ENCODE measurements at regions not wholly inside any gene's neighbourhood (a gene's known extent, or its start where the extent isn't known, plus 50 kb on each side); places are given as distances from the start of the nearest gene placed in this dataset.

DNA sequence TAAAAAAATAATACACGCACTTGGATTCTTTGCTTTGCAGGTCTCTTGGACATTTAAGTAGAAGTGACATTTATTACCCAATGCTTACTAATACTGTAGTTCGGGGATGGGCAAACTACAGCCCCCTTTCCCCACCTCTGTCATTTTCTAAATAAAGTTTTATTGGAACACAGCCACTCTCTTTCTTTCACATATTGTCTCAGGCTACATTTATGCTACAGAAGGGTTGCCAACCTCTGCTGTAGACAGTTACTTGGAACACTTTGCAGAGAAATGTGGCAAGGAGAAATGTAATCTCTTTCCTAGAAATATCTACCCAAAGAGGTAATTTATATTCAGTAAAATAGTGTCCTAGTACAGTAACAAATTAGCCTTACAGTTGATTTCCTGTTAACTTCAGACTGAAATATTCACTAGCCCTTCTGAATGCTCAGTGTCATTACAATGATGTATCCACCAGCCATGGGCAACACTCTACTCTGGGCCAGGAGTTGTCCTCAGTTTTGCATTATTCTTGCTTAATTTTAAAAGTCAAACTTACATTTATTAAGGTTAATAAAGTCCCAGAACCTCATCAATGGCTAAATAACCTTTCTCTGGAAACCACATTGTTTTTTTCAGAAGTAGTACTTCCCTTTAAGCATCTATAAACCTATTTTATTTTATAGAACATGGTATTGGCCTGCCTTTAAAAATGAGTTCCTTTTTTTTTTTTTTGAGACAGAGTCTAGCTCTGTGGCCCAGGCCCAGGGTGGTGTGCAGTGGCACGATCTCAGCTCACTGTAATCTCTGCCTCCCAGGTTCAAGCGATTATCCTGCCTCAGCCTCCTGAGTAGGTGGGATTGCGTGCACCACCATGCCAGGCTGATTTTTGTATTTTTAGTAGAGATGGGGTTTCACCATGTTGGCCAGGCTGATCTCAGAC lies 269.6 kb upstream of the AMIGO2 start:
- RAD21 ChIA-PET (ENCODE audit: unreplicated experiment): no interaction called here
- no peaks in the 10 kb centered on the region for H3K79me2 ChIP-seq (ENCODE audit: control insufficient read depth, insufficient read depth, low read length)
- no peaks in the 10 kb centered on the region for H3K9me3 ChIP-seq (replicated peaks; ENCODE audit: control insufficient read depth, insufficient read depth, low read length)
- H3K4me3 ChIP-seq: no peak overlapping the region
- intact Hi-C loops (cut with micrococcal nuclease; ENCODE audit: unreplicated experiment) (no loop called here), in situ Hi-C loops (cut with MboI) (no loop called here)
- ATAC-seq (no peak), FAIRE-seq (no peak), DNase-seq (ENCODE audit: low read depth, low spot score) (no peak)
- BruUV-seq (replicated peaks): no TSS peak
- no peak overlapping the region for H3K4me2 ChIP-seq (ENCODE audit: control insufficient read depth, insufficient read depth)
- no peak overlapping the region for H3K27ac ChIP-seq (ENCODE audit: control insufficient read depth, insufficient read depth)
- CTCF ChIA-PET: no interaction called here
- 56% methylated on average over 5 of the region's 5 CpGs for WGBS (ENCODE audit: insufficient coverage, insufficient replicate concordance, low lambda C conversion rate, missing lambda C conversion rate)
- SMC1A ChIA-PET (ENCODE audit: uncharacterized antibody, unreplicated experiment): no interaction called here
- no peaks in the 10 kb centered on the region for H3K36me3 ChIP-seq (ENCODE audit: control insufficient read depth in 2 of 2, insufficient read depth in 2 of 2, low read length in 1 of 2)
- no peak overlapping the region for H2AFZ ChIP-seq (ENCODE audit: control insufficient read depth, low read depth, low read length)
- H3K27me3 ChIP-seq (replicated peaks in 1 of 2; ENCODE audit: control insufficient read depth in 2 of 2, insufficient read depth in 2 of 2, low read length in 1 of 2): no peaks in the 10 kb centered on the region; a peak in 1 of 4 replicates
- H3K9ac ChIP-seq (ENCODE audit: control insufficient read depth, insufficient read depth, low read length): no peak overlapping the region
- no peaks in the 10 kb centered on the region for H3K4me1 ChIP-seq (ENCODE audit: control insufficient read depth, insufficient read depth, low read length)
- POLR2A ChIA-PET: no interaction called here
- no peak for TF ChIP-seq MEF2B (IDR thresholded peaks at IDR 0.05; ENCODE audit: partially characterized antibody, poor library complexity, severe bottlenecking)
- no peak for TF ChIP-seq ZNF217 (IDR thresholded peaks at IDR 0.05)
- no peak for TF ChIP-seq MEF2A (IDR thresholded peaks at IDR 0.05; ENCODE audit: insufficient read depth, low read depth, low read length)
- TF ChIP-seq, protein P1, sequence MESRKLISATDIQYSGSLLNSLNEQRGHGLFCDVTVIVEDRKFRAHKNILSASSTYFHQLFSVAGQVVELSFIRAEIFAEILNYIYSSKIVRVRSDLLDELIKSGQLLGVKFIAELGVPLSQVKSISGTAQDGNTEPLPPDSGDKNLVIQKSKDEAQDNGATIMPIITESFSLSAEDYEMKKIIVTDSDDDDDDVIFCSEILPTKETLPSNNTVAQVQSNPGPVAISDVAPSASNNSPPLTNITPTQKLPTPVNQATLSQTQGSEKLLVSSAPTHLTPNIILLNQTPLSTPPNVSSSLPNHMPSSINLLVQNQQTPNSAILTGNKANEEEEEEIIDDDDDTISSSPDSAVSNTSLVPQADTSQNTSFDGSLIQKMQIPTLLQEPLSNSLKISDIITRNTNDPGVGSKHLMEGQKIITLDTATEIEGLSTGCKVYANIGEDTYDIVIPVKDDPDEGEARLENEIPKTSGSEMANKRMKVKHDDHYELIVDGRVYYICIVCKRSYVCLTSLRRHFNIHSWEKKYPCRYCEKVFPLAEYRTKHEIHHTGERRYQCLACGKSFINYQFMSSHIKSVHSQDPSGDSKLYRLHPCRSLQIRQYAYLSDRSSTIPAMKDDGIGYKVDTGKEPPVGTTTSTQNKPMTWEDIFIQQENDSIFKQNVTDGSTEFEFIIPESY (IDR thresholded peaks at IDR 0.05): no peak
- no peak for TF ChIP-seq ZZZ3 (IDR thresholded peaks at IDR 0.05; ENCODE audit: control insufficient read depth, insufficient read length, low read depth)
- no peak for TF ChIP-seq RELA (IDR thresholded peaks at IDR 0.05; ENCODE audit: borderline replicate concordance, partially characterized antibody)
- TF ChIP-seq, protein P2, sequence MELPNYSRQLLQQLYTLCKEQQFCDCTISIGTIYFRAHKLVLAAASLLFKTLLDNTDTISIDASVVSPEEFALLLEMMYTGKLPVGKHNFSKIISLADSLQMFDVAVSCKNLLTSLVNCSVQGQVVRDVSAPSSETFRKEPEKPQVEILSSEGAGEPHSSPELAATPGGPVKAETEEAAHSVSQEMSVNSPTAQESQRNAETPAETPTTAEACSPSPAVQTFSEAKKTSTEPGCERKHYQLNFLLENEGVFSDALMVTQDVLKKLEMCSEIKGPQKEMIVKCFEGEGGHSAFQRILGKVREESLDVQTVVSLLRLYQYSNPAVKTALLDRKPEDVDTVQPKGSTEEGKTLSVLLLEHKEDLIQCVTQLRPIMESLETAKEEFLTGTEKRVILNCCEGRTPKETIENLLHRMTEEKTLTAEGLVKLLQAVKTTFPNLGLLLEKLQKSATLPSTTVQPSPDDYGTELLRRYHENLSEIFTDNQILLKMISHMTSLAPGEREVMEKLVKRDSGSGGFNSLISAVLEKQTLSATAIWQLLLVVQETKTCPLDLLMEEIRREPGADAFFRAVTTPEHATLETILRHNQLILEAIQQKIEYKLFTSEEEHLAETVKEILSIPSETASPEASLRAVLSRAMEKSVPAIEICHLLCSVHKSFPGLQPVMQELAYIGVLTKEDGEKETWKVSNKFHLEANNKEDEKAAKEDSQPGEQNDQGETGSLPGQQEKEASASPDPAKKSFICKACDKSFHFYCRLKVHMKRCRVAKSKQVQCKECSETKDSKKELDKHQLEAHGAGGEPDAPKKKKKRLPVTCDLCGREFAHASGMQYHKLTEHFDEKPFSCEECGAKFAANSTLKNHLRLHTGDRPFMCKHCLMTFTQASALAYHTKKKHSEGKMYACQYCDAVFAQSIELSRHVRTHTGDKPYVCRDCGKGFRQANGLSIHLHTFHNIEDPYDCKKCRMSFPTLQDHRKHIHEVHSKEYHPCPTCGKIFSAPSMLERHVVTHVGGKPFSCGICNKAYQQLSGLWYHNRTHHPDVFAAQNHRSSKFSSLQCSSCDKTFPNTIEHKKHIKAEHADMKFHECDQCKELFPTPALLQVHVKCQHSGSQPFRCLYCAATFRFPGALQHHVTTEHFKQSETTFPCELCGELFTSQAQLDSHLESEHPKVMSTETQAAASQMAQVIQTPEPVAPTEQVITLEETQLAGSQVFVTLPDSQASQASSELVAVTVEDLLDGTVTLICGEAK (IDR thresholded peaks at IDR 0.05; ENCODE audit: borderline replicate concordance): peak; percentile 46; the same call in 1 of the 2 replicates
- no peak for TF ChIP-seq ZBED1 (IDR thresholded peaks at IDR 0.05; ENCODE audit: borderline replicate concordance)
- no peaks in the 10 kb centered on the region for H4K20me1 ChIP-seq (ENCODE audit: control insufficient read depth, insufficient read depth)

Data from GM12878 (cell line).